H1 (cell line): ENCODE measurements at regions not wholly inside any gene's neighbourhood (a gene's known extent, or its start where the extent isn't known, plus 50 kb on each side); places are given as distances from the start of the nearest gene placed in this dataset.

Experiments
- CHD7 ChIP-seq: fragments of 300-600 bp; sonication (generic); IDR thresholded peaks from 2 replicates; pipeline ENCODE4 v1.7.1; 2012; ENCODE audit warnings: low read length, moderate library complexity, mild to moderate bottlenecking, inconsistent platforms; ENCODE audit not compliant: insufficient replicate concordance
- GTF2F1 ChIP-seq: IDR thresholded peaks from 2 replicates; pipeline ENCODE4 v1.6.1; 2012; ENCODE audit warnings: low read depth, low read length, improper control_type of control experiment, borderline replicate concordance
- PHF8 ChIP-seq: fragments of 200-600 bp; sonication (generic); conservative IDR thresholded peaks from 2 replicates; pipeline ENCODE4 v1.7.1; 2012; ENCODE audit warnings: low read depth, mild to moderate bottlenecking, inconsistent platforms, low read length, moderate library complexity
- RBBP5 ChIP-seq: IDR thresholded peaks from 2 replicates; pipeline ENCODE4 v1.7.1; 2012; ENCODE audit warnings: low read depth, mild to moderate bottlenecking, inconsistent platforms, low read length, moderate library complexity, borderline replicate concordance
- SP4 ChIP-seq: IDR thresholded peaks from 2 replicates; pipeline ENCODE4 v1.6.1; 2012; ENCODE audit warnings: low read length, inconsistent platforms
- SRF ChIP-seq: IDR thresholded peaks from 2 replicates; pipeline ENCODE4 v1.6.1; 2011; ENCODE audit warnings: mild to moderate bottlenecking, low read depth, low read length, moderate library complexity
- TF ChIP-seq, protein P1 (sequence below), 3 experiments: IDR thresholded peaks; 1 replicate in 2 of 3; 2 replicates in 1 of 3; pipeline versions ENCODE4 v1.5.1 to v1.6.1; 2011; ENCODE audit warnings: low read length in 3 of 3, mild to moderate bottlenecking in 3 of 3, inconsistent platforms in 2 of 3, low read depth in 1 of 3, moderate library complexity in 1 of 3; ENCODE audit not compliant: insufficient read depth in 1 of 3; ENCODE audit errors: control extremely low read depth in 1 of 3

- no peak for TF ChIP-seq CHD7
- no peak for TF ChIP-seq PHF8
- TF ChIP-seq, protein P1, sequence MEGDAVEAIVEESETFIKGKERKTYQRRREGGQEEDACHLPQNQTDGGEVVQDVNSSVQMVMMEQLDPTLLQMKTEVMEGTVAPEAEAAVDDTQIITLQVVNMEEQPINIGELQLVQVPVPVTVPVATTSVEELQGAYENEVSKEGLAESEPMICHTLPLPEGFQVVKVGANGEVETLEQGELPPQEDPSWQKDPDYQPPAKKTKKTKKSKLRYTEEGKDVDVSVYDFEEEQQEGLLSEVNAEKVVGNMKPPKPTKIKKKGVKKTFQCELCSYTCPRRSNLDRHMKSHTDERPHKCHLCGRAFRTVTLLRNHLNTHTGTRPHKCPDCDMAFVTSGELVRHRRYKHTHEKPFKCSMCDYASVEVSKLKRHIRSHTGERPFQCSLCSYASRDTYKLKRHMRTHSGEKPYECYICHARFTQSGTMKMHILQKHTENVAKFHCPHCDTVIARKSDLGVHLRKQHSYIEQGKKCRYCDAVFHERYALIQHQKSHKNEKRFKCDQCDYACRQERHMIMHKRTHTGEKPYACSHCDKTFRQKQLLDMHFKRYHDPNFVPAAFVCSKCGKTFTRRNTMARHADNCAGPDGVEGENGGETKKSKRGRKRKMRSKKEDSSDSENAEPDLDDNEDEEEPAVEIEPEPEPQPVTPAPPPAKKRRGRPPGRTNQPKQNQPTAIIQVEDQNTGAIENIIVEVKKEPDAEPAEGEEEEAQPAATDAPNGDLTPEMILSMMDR (IDR thresholded peaks at IDR 0.05; ENCODE audit: control extremely low read depth in 1 of 3, insufficient read depth in 1 of 3, low read depth in 1 of 3, low read length in 3 of 3) = no peak
- TF ChIP-seq RBBP5 = no peak
- no peak for TF ChIP-seq SP4
- no peak for TF ChIP-seq GTF2F1
- TF ChIP-seq SRF = no peak
- TF ChIP-seq, all 59 proteins: peak for 0
Observed at GRCh38 chr11:29231586-29231985, 785.2 kb downstream of the KCNA4 start (continued).
